NCI-H526 (cell line): ENCODE measurements at regions not wholly inside any gene's neighbourhood (a gene's known extent, or its start where the extent isn't known, plus 50 kb on each side); places are given as distances from the start of the nearest gene placed in this dataset.
"Not testable (repeated sequence)": the region's sequence is repeated elsewhere in the genome, so short reads cannot be mapped to it uniquely, and the experiment has no call there.

ENCODE experiments used
- DNase-seq, 2 experiments: peaks; one replicate each; lab custom pipeline; 2025; lab: John Stamatoyannopoulos, UW

- DNase-seq: no peak
Measured at GRCh38 chr11:71097506-71098240, 154.7 kb downstream of the SHANK2 start.

- no peak for DNase-seq
Measured at GRCh38 chr11:71096751-71097388, 155.5 kb downstream of the SHANK2 start.

GRCh38 chr11:71095294-71095850 lies 157.0 kb downstream of the SHANK2 start:
- no peak for DNase-seq

GRCh38 chr11:71094296-71095077 lies 157.9 kb downstream of the SHANK2 start:
- DNase-seq: no peak

- no peak for DNase-seq
Measured at GRCh38 chr11:71093783-71094182, 158.6 kb downstream of the SHANK2 start.

GRCh38 chr11:71091506-71092265 lies 160.7 kb downstream of the SHANK2 start:
- DNase-seq: no peak

- DNase-seq: no peak
Measured at GRCh38 chr11:71089571-71089970, 162.8 kb downstream of the SHANK2 start.

- not testable (repeated sequence) for DNase-seq
Measured at GRCh38 chr11:71088314-71089215, 163.8 kb downstream of the SHANK2 start.

GRCh38 chr11:71086687-71087258 lies 165.6 kb downstream of the SHANK2 start:
- DNase-seq: peak; percentile 85 to 94

- no peak for DNase-seq
Measured at GRCh38 chr11:71084306-71085012, 167.9 kb downstream of the SHANK2 start.

- no peak for DNase-seq
Measured at GRCh38 chr11:71083105-71083504, 169.3 kb downstream of the SHANK2 start.

GRCh38 chr11:71082454-71082853 lies 169.9 kb downstream of the SHANK2 start:
- DNase-seq: no peak

- no peak for DNase-seq
Measured at GRCh38 chr11:71081704-71082230, 170.6 kb downstream of the SHANK2 start.

- peak; percentile 93 to 97 for DNase-seq
Measured at GRCh38 chr11:71080239-71081097, 171.9 kb downstream of the SHANK2 start.

GRCh38 chr11:71079795-71080194 lies 172.6 kb downstream of the SHANK2 start:
- DNase-seq: no peak

GRCh38 chr11:71078482-71078881 lies 173.9 kb downstream of the SHANK2 start:
- DNase-seq: peak; percentile 94 to 97

- DNase-seq: no peak
Measured at GRCh38 chr11:71076525-71077304, 175.7 kb downstream of the SHANK2 start.
